ENCODE measurements at regions not wholly inside any gene's neighbourhood (a gene's known extent, or its start where the extent isn't known, plus 50 kb on each side); places are given as distances from the start of the nearest gene placed in this dataset.

DNA sequence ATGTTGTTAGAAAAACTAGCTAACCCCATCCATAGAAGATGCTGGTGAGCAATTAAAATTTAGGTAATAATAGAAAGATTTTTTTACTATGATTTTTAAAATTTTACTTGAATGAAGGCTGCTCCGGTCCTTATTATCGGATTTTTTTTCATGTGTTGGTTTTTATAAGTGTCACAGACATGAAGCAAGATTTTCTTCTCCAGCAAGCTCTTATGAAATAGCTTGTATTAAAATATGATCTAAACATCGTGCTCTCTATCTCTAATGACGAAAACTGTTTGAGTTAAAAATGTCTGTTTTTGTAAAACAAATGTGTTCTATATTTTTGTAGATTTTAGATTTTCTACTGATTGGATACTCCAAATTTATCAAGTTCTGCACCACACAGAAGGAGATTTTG, 339.6 kb downstream of the ZNF536 start:
- TF ChIP-seq, protein P1, sequence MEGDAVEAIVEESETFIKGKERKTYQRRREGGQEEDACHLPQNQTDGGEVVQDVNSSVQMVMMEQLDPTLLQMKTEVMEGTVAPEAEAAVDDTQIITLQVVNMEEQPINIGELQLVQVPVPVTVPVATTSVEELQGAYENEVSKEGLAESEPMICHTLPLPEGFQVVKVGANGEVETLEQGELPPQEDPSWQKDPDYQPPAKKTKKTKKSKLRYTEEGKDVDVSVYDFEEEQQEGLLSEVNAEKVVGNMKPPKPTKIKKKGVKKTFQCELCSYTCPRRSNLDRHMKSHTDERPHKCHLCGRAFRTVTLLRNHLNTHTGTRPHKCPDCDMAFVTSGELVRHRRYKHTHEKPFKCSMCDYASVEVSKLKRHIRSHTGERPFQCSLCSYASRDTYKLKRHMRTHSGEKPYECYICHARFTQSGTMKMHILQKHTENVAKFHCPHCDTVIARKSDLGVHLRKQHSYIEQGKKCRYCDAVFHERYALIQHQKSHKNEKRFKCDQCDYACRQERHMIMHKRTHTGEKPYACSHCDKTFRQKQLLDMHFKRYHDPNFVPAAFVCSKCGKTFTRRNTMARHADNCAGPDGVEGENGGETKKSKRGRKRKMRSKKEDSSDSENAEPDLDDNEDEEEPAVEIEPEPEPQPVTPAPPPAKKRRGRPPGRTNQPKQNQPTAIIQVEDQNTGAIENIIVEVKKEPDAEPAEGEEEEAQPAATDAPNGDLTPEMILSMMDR (IDR thresholded peaks at IDR 0.05; ENCODE audit: low read length) = no peak
- TF ChIP-seq EZH2 (optimal IDR thresholded peaks at IDR 0.05; ENCODE audit: low read depth, low read length) = no peak

Data from MM.1S (cell line).